HG02970 (cell line): ENCODE measurements at regions not wholly inside any gene's neighbourhood (a gene's known extent, or its start where the extent isn't known, plus 50 kb on each side); places are given as distances from the start of the nearest gene placed in this dataset.
"Not testable (repeated sequence)": the region's sequence is repeated elsewhere in the genome, so short reads cannot be mapped to it uniquely, and the experiment has no call there.

Experiments
- ATAC-seq: cut with Tn5 transposase; IDR thresholded peaks from one replicate; pipeline ENCODE4 v1.9.1; 2021; ENCODE audit warnings: mild to moderate bottlenecking, moderate library complexity, moderate number of reproducible peaks; ENCODE audit not compliant: unreplicated experiment, low FRiP score

- no peak for ATAC-seq
Observed at GRCh38 chr2:36302911-36303310, 52.7 kb upstream of the CRIM1 start.

- no peak for ATAC-seq
Observed at GRCh38 chr2:36301843-36302242, 53.7 kb upstream of the CRIM1 start.

GRCh38 chr2:36300697-36301096 is 54.9 kb upstream of the CRIM1 start:
- no peak for ATAC-seq

- ATAC-seq = no peak
Observed at GRCh38 chr2:36296798-36297197, 58.8 kb upstream of the CRIM1 start.

GRCh38 chr2:36294316-36294721 is 61.3 kb upstream of the CRIM1 start:
- ATAC-seq = no peak

GRCh38 chr2:36290306-36290856 is 65.2 kb upstream of the CRIM1 start:
- ATAC-seq = no peak

- no peak for ATAC-seq
Observed at GRCh38 chr2:36289731-36290130, 65.8 kb upstream of the CRIM1 start.

- no peak for ATAC-seq
Observed at GRCh38 chr2:36287363-36288275, 68.0 kb upstream of the CRIM1 start.

GRCh38 chr2:36279506-36279905 is 76.1 kb upstream of the CRIM1 start:
- not testable (repeated sequence) for ATAC-seq

- ATAC-seq = no peak
Observed at GRCh38 chr2:36277881-36278523, 77.6 kb upstream of the CRIM1 start.

GRCh38 chr2:36277146-36277808 is 78.3 kb upstream of the CRIM1 start:
- ATAC-seq = no peak

GRCh38 chr2:36271266-36271665 is 84.3 kb upstream of the CRIM1 start:
- no peak for ATAC-seq

GRCh38 chr2:36270758-36271157 is 84.8 kb upstream of the CRIM1 start:
- ATAC-seq = no peak

- ATAC-seq = no peak
Observed at GRCh38 chr2:36267194-36267593, 88.4 kb upstream of the CRIM1 start.

- ATAC-seq = no peak
Observed at GRCh38 chr2:36266536-36267121, 88.9 kb upstream of the CRIM1 start.

- no peak for ATAC-seq
Observed at GRCh38 chr2:36262581-36262980, 93.0 kb upstream of the CRIM1 start.

GRCh38 chr2:36255863-36256262 is 99.7 kb upstream of the CRIM1 start:
- ATAC-seq = no peak

- ATAC-seq = no peak
Observed at GRCh38 chr2:36253086-36253485, 102.5 kb upstream of the CRIM1 start.

- peak; percentile 88 for ATAC-seq
Observed at GRCh38 chr2:36246320-36246990, 109.1 kb upstream of the CRIM1 start.

GRCh38 chr2:36245651-36246050 is 109.9 kb upstream of the CRIM1 start:
- no peak for ATAC-seq
